ENCODE measurements at regions not wholly inside any gene's neighbourhood (a gene's known extent, or its start where the extent isn't known, plus 50 kb on each side); places are given as distances from the start of the nearest gene placed in this dataset.

DNA sequence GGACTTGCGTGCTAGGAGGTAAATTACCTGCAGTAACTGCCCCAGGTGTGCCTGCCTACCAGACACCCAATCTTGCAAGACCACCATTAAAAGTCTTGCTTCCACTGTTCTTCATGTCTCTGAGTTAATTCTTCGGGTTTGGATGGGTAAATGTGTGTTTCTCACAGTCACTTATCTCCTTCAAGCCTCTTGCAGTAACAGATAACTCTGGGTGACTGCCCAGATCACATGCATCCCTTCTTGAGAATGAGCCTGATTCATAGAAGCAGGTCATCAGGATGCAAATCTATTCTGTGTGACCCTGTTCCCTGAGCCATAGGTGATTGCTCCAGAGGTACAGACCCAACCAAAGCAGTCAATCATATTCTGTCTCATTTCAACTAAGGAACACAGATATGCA, 194.6 kb downstream of the METTL4 start:
- WGBS, result 86% methylated on average over 2 of the region's 2 CpGs
- H3K4me1 ChIP-seq (ENCODE audit: control insufficient read depth in 2 of 2, insufficient read depth in 2 of 2, low read length in 2 of 2), result no peaks in the 10 kb centered on the region
- no peak overlapping the region for H3K27ac ChIP-seq (ENCODE audit: low read depth in 1 of 2, low read length in 1 of 2)
- DNase-seq (ENCODE audit: low read depth in 6 of 9, low spot score in 9 of 9), result no peak
- H3K27me3 ChIP-seq (ENCODE audit: control insufficient read depth in 2 of 2, insufficient read depth in 1 of 2, low read length in 1 of 2), result no peaks in the 10 kb centered on the region
- H3K4me3 ChIP-seq (ENCODE audit: low read length in 2 of 2), result no peak overlapping the region
- no peaks in the 10 kb centered on the region for H3K36me3 ChIP-seq (ENCODE audit: control insufficient read depth in 2 of 2, insufficient read depth in 2 of 2, low read length in 1 of 2)
- H3K9me3 ChIP-seq (ENCODE audit: control insufficient read depth in 2 of 2, insufficient read depth in 1 of 2, low read length in 1 of 2), result no peaks in the 10 kb centered on the region

DNA sequence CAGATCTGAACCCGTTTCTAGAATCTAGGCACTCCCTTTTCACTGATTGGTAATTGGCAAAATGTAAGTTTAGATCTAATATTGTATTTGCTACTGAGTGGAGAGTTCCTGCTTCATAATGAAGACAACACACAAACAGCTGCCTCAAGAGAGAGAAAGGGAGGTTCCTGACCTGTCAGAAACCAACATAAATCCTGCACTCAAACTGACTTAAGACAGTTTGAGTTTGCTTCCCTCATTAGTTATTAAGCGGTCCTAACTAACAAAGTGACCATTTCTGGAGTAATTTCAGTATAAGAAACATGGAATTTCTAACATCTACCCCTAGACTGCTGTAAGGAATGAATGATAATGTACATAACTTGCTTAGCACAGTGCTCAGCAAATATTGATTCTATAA, 191.2 kb downstream of the METTL4 start:
- Histone ChIP-seq H3K36me3 (ENCODE audit: control insufficient read depth in 2 of 2, insufficient read depth in 2 of 2, low read length in 1 of 2) (no peaks in the 10 kb centered on the region), H3K4me1 (ENCODE audit: control insufficient read depth in 2 of 2, insufficient read depth in 2 of 2, low read length in 2 of 2) (no peaks in the 10 kb centered on the region), H3K4me3 (ENCODE audit: low read length in 2 of 2) (no peak overlapping the region), H3K27me3 (ENCODE audit: control insufficient read depth in 2 of 2, insufficient read depth in 1 of 2, low read length in 1 of 2) (no peaks in the 10 kb centered on the region), H3K9me3 (ENCODE audit: control insufficient read depth in 2 of 2, insufficient read depth in 1 of 2, low read length in 1 of 2) (no peaks in the 10 kb centered on the region), H3K27ac (ENCODE audit: low read depth in 1 of 2, low read length in 1 of 2) (no peak overlapping the region)
- 81% methylated on average over 2 of the region's 2 CpGs for WGBS
- no peak for DNase-seq (ENCODE audit: low read depth in 6 of 9, low spot score in 9 of 9)

DNA sequence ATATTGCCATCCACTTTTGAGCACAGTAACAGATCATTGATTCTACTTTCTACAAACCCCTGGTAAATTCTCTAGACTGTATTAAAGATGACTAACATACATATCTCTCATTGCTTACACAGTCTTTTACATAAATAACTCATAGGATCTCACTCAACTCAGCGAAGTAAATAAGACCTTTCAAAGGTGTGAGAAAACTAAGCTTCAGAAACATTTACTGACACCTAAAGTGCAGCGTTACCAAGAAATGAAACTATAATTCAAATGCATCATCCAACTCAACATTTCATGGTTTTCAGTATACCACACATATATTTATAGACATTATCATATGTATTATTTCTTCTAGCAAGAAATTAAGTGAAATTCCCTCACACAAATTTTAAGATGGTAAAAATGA, 189.8 kb downstream of the METTL4 start:
- Histone ChIP-seq H3K4me3 (ENCODE audit: low read length in 2 of 2) (no peak overlapping the region), H3K27ac (ENCODE audit: low read depth in 1 of 2, low read length in 1 of 2) (no peak overlapping the region), H3K27me3 (ENCODE audit: control insufficient read depth in 2 of 2, insufficient read depth in 1 of 2, low read length in 1 of 2) (no peaks in the 10 kb centered on the region), H3K9me3 (ENCODE audit: control insufficient read depth in 2 of 2, insufficient read depth in 1 of 2, low read length in 1 of 2) (no peaks in the 10 kb centered on the region), H3K36me3 (ENCODE audit: control insufficient read depth in 2 of 2, insufficient read depth in 2 of 2, low read length in 1 of 2) (no peaks in the 10 kb centered on the region), H3K4me1 (ENCODE audit: control insufficient read depth in 2 of 2, insufficient read depth in 2 of 2, low read length in 2 of 2) (no peaks in the 10 kb centered on the region)
- WGBS, result 95% methylated on average over 2 of the region's 2 CpGs
- no peak for DNase-seq (ENCODE audit: low read depth in 6 of 9, low spot score in 9 of 9)

DNA sequence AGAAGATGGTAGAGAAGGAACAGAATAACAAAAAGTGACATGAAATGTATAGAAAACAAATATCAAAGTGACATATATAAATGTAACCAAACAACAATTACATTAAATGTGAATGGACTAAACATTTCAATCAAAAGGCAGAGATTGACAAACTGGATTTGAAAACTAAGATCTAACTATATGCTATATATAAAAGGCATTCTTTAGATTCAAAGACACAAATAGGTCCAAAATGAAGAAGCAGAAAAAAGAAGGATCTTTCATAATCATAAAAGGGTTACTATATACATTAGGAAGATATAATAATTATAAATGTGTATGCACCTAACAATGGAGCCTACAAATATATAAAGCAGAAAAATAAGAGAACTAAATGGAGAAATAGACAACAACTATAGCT, 183.7 kb downstream of the METTL4 start:
- Histone ChIP-seq H3K4me1 (ENCODE audit: control insufficient read depth in 2 of 2, insufficient read depth in 2 of 2, low read length in 2 of 2) (no peaks in the 10 kb centered on the region), H3K27ac (ENCODE audit: low read depth in 1 of 2, low read length in 1 of 2) (no peak overlapping the region), H3K36me3 (ENCODE audit: control insufficient read depth in 2 of 2, insufficient read depth in 2 of 2, low read length in 1 of 2) (no peaks in the 10 kb centered on the region), H3K27me3 (ENCODE audit: control insufficient read depth in 2 of 2, insufficient read depth in 1 of 2, low read length in 1 of 2) (no peaks in the 10 kb centered on the region), H3K9me3 (ENCODE audit: control insufficient read depth in 2 of 2, insufficient read depth in 1 of 2, low read length in 1 of 2) (no peaks in the 10 kb centered on the region), H3K4me3 (ENCODE audit: low read length in 2 of 2) (no peak overlapping the region)
- no peak for DNase-seq (ENCODE audit: low read depth in 6 of 9, low spot score in 9 of 9)

DNA sequence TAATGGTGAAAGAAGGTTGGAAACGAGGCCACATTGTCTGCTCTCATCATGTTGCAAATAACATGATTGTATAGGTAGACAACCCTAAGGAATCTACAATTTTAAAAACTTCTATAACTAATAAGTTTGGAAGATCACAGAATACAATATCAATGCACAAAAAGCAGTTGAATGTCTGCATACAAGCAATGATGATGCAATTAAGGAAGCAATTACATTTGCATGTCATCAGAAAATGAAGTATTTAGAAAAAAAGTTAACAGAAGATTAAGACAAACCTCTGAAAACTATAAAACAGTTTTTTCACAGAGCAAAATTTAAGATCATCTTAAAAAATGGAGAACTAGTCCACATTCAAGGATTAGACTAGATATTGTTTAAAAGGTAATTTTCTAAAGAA, 181.1 kb downstream of the METTL4 start:
- H3K36me3 ChIP-seq (ENCODE audit: control insufficient read depth in 2 of 2, insufficient read depth in 2 of 2, low read length in 1 of 2), result no peaks in the 10 kb centered on the region
- no peaks in the 10 kb centered on the region for H3K4me1 ChIP-seq (ENCODE audit: control insufficient read depth in 2 of 2, insufficient read depth in 2 of 2, low read length in 2 of 2)
- 54% methylated on average over 1 of the region's 1 CpG for WGBS
- no peak overlapping the region for H3K27ac ChIP-seq (ENCODE audit: low read depth in 1 of 2, low read length in 1 of 2)
- no peak overlapping the region for H3K4me3 ChIP-seq (ENCODE audit: low read length in 2 of 2)
- H3K27me3 ChIP-seq (ENCODE audit: control insufficient read depth in 2 of 2, insufficient read depth in 1 of 2, low read length in 1 of 2), result no peaks in the 10 kb centered on the region
- DNase-seq (ENCODE audit: low read depth in 6 of 9, low spot score in 9 of 9), result no peak
- H3K9me3 ChIP-seq (ENCODE audit: control insufficient read depth in 2 of 2, insufficient read depth in 1 of 2, low read length in 1 of 2), result no peaks in the 10 kb centered on the region

DNA sequence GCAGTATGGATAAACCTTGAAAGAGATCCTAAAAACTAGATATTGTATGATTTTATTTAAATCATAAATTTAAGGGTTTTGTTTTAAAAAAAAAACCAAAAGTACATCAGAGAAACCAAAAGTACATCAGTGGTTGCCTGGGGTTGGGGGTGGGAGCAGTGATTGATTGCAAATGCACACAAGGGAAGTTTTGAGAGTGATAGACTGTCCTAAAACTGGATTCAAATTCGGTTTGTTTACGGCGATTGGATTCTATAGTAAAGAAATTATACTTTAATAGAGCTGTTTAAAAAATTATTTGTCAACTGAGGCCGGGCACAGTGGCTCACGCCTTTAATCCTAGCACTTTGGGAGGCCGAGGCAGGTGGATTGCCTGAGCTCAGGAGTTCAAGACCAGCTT, 179.8 kb downstream of the METTL4 start:
- Histone ChIP-seq H3K36me3 (ENCODE audit: control insufficient read depth in 2 of 2, insufficient read depth in 2 of 2, low read length in 1 of 2) (no peaks in the 10 kb centered on the region), H3K27me3 (ENCODE audit: control insufficient read depth in 2 of 2, insufficient read depth in 1 of 2, low read length in 1 of 2) (no peaks in the 10 kb centered on the region), H3K9me3 (ENCODE audit: control insufficient read depth in 2 of 2, insufficient read depth in 1 of 2, low read length in 1 of 2) (no peaks in the 10 kb centered on the region), H3K4me3 (ENCODE audit: low read length in 2 of 2) (no peak overlapping the region), H3K4me1 (ENCODE audit: control insufficient read depth in 2 of 2, insufficient read depth in 2 of 2, low read length in 2 of 2) (no peaks in the 10 kb centered on the region), H3K27ac (ENCODE audit: low read depth in 1 of 2, low read length in 1 of 2) (no peak overlapping the region)
- WGBS, result 79% methylated on average over 6 of the region's 6 CpGs
- no peak for DNase-seq (ENCODE audit: low read depth in 6 of 9, low spot score in 9 of 9)

DNA sequence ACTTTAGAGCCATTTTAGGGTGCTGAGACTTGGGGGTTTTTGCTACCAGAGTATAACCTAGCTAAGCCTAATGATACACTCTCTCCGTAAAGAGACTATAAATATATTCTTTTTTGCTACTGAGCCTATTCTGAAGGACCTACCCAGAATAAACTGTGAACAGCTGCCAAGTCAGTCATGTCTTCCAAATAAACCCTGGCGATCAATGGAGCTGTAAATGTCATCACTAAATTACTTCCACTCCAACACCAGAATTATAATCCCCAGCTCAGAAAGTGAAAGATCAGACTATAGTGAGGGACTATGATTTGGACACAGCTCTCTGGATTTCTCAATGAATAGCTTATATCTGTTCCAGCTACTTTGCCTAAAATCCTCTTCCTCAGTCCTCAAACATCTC, 178.9 kb downstream of the METTL4 start:
- 92% methylated on average over 2 of the region's 2 CpGs for WGBS

DNA sequence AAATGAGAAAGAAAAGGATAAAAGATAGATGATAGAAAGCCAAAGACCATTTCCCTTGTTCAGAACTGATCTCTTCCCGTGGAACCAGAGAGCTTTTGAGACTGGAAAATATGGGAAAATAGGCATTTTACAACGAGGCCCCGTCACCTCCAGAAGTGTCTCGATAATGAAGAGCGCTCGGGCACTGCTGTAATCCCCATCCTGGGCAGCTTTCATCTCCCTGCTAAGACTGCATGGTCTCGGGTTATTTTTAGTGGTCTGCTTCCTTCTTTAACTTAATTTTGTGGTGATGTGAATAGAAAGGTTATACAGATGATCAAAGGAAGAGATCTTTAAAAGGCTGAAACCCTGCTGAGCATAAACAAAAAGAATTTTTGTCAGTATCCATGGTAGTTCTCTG, 176.6 kb downstream of the METTL4 start:
- no peak for DNase-seq (ENCODE audit: low read depth in 6 of 9, low spot score in 9 of 9)
- H3K4me1 ChIP-seq (ENCODE audit: control insufficient read depth in 2 of 2, insufficient read depth in 2 of 2, low read length in 2 of 2), result no peaks in the 10 kb centered on the region
- no peak overlapping the region for H3K27ac ChIP-seq (ENCODE audit: low read depth in 1 of 2, low read length in 1 of 2)
- WGBS, result 93% methylated on average over 7 of the region's 7 CpGs
- no peak overlapping the region for H3K4me3 ChIP-seq (ENCODE audit: low read length in 2 of 2)
- H3K36me3 ChIP-seq (ENCODE audit: control insufficient read depth in 2 of 2, insufficient read depth in 2 of 2, low read length in 1 of 2), result no peaks in the 10 kb centered on the region
- H3K27me3 ChIP-seq (ENCODE audit: control insufficient read depth in 2 of 2, insufficient read depth in 1 of 2, low read length in 1 of 2), result no peaks in the 10 kb centered on the region
- no peaks in the 10 kb centered on the region for H3K9me3 ChIP-seq (ENCODE audit: control insufficient read depth in 2 of 2, insufficient read depth in 1 of 2, low read length in 1 of 2)

More for the DNA sequence above, 178.9 kb downstream of the METTL4 start:
- Histone ChIP-seq H3K36me3 (ENCODE audit: control insufficient read depth in 2 of 2, insufficient read depth in 2 of 2, low read length in 1 of 2) (no peaks in the 10 kb centered on the region), H3K9me3 (ENCODE audit: control insufficient read depth in 2 of 2, insufficient read depth in 1 of 2, low read length in 1 of 2) (no peaks in the 10 kb centered on the region), H3K4me3 (ENCODE audit: low read length in 2 of 2) (no peak overlapping the region), H3K4me1 (ENCODE audit: control insufficient read depth in 2 of 2, insufficient read depth in 2 of 2, low read length in 2 of 2) (no peaks in the 10 kb centered on the region), H3K27ac (ENCODE audit: low read depth in 1 of 2, low read length in 1 of 2) (no peak overlapping the region), H3K27me3 (ENCODE audit: control insufficient read depth in 2 of 2, insufficient read depth in 1 of 2, low read length in 1 of 2) (no peaks in the 10 kb centered on the region)
- no peak for DNase-seq (ENCODE audit: low read depth in 6 of 9, low spot score in 9 of 9)

DNA sequence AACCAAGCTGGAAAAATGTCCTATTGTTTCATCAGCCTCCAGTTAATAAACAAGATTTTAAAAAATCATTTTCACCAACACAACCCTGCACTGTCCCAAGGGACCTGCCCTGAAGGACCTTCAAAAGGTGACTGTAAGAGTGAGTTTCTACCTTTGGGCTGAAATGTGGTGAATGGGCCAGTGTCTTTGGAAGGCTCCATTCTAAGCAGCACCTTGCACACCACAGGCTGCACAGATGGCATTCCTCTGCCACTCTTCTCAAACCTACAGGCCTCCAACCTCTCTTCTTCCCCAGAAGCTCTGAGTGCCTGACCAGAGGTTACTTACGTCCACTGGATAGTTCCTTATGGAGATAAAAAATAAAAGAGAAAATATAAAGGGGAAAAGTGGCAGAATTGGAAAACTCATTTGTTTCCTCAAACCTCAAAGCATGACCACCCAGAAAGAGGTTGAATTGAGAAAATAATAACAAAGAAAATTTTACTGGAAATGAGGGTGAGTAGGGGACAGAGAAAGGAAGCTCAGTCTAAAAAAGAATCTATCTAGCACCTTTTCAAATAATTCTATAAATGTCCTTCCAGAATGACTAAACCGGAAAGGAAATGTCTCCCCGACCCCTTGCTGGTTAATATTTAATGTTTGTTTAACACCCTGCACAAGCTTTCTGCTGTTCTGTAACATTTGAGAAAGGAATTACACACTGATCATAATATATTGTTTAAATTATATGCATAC, 175.7 kb downstream of the METTL4 start:
- no peaks in the 10 kb centered on the region for H3K9me3 ChIP-seq (ENCODE audit: control insufficient read depth in 2 of 2, insufficient read depth in 1 of 2, low read length in 1 of 2)
- no peak for DNase-seq (ENCODE audit: low read depth in 6 of 9, low spot score in 9 of 9)
- no peaks in the 10 kb centered on the region for H3K27me3 ChIP-seq (ENCODE audit: control insufficient read depth in 2 of 2, insufficient read depth in 1 of 2, low read length in 1 of 2)
- no peaks in the 10 kb centered on the region for H3K36me3 ChIP-seq (ENCODE audit: control insufficient read depth in 2 of 2, insufficient read depth in 2 of 2, low read length in 1 of 2)
- H3K4me1 ChIP-seq (ENCODE audit: control insufficient read depth in 2 of 2, insufficient read depth in 2 of 2, low read length in 2 of 2), result no peaks in the 10 kb centered on the region
- WGBS, result 90% methylated on average over 3 of the region's 3 CpGs
- H3K27ac ChIP-seq (ENCODE audit: low read depth in 1 of 2, low read length in 1 of 2), result no peak overlapping the region
- H3K4me3 ChIP-seq (ENCODE audit: low read length in 2 of 2), result no peak overlapping the region

DNA sequence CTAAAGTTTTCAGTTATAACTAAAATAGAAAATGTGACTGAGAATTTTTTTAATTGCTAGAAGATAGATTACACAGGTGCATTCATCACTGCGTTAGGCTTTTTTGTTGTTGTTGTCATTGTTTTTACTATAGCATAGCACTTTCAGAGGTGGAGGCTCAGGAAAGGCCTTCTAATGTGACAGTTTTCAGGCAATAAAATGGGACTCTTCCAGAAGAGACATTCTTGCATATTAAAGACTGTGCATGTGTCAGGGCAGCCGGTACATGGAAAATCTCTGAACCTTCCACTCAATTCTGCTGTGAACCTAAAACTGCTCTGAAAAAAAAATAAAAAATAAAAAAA, 175.2 kb downstream of the METTL4 start:
- H3K27ac ChIP-seq (ENCODE audit: low read depth in 1 of 2, low read length in 1 of 2), result no peak overlapping the region
- no peaks in the 10 kb centered on the region for H3K27me3 ChIP-seq (ENCODE audit: control insufficient read depth in 2 of 2, insufficient read depth in 1 of 2, low read length in 1 of 2)
- no peak overlapping the region for H3K4me3 ChIP-seq (ENCODE audit: low read length in 2 of 2)
- WGBS, result 97% methylated on average over 2 of the region's 2 CpGs
- H3K4me1 ChIP-seq (ENCODE audit: control insufficient read depth in 2 of 2, insufficient read depth in 2 of 2, low read length in 2 of 2), result no peaks in the 10 kb centered on the region
- DNase-seq (ENCODE audit: low read depth in 6 of 9, low spot score in 9 of 9), result no peak
- H3K9me3 ChIP-seq (ENCODE audit: control insufficient read depth in 2 of 2, insufficient read depth in 1 of 2, low read length in 1 of 2), result no peaks in the 10 kb centered on the region
- no peaks in the 10 kb centered on the region for H3K36me3 ChIP-seq (ENCODE audit: control insufficient read depth in 2 of 2, insufficient read depth in 2 of 2, low read length in 1 of 2)
